ENCODE measurements at regions not wholly inside any gene's neighbourhood (a gene's known extent, or its start where the extent isn't known, plus 50 kb on each side); places are given as distances from the start of the nearest gene placed in this dataset.

- no peak for TF ChIP-seq CTCF (IDR thresholded peaks at IDR 0.05; ENCODE audit: poor library complexity, severe bottlenecking)
- no peak for TF ChIP-seq RAD21 (conservative IDR thresholded peaks at IDR 0.05)
- TF ChIP-seq EZH2 (IDR thresholded peaks at IDR 0.05; ENCODE audit: borderline replicate concordance, insufficient read depth, low read length, poor library complexity, severe bottlenecking) = no peak
- TF ChIP-seq POLR2AphosphoS5 (IDR thresholded peaks at IDR 0.05) = no peak
- no peak for TF ChIP-seq EP300 (conservative IDR thresholded peaks at IDR 0.05; ENCODE audit: poor library complexity, severe bottlenecking)
- no peak for TF ChIP-seq REST (IDR thresholded peaks at IDR 0.05; ENCODE audit: borderline replicate concordance)
- no peak for TF ChIP-seq SMC3 (conservative IDR thresholded peaks at IDR 0.05; ENCODE audit: poor library complexity)
- no peak for TF ChIP-seq MXI1 (conservative IDR thresholded peaks at IDR 0.05; ENCODE audit: poor library complexity, severe bottlenecking)
- no peak for TF ChIP-seq TAF1 (IDR thresholded peaks at IDR 0.05; ENCODE audit: low read depth)
These were observed 258.3 kb downstream of the DIPK2A start for GRCh38 chr3:144229953-144230352.
